ENCODE measurements at regions not wholly inside any gene's neighbourhood (a gene's known extent, or its start where the extent isn't known, plus 50 kb on each side); places are given as distances from the start of the nearest gene placed in this dataset.

DNA sequence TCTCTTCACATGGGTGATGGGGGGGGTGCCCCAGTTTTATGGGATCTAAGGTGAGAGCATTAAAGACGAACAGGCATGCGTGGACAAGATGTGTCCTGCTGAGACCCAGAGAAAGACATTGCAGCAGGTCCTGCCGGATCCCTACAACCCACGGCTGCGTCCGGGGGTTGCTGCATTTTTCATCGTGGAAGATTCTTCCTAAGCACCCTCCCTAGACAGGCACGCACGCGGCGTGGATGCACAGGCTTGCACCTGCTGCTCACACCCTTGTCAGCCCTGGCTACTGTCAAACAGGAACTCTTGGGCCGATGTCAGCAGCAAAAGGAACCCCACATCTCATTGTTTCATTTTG, 280.6 kb upstream of the RTL1 start:
- no peak for DNase-seq

DNA sequence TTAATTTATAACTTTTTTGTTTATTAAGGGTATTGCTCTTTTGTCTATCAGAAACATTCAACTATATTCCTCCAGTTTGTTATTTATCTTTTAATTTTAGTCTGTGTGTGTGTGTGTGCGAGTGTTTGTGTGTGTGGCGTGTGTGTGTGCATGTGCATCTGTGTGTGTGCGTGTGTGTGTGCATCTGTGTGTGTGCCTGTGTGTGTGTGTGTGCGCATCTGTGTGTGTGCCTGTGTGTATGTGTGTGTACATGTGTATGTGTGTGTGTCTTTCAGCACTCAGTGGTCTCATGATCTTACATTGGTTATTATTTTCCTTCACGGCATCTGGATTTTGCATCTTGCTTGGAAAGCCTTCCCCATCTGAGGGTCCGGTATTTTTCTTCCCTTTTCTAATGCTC, 281.1 kb upstream of the RTL1 start:
- no peak for DNase-seq

DNA sequence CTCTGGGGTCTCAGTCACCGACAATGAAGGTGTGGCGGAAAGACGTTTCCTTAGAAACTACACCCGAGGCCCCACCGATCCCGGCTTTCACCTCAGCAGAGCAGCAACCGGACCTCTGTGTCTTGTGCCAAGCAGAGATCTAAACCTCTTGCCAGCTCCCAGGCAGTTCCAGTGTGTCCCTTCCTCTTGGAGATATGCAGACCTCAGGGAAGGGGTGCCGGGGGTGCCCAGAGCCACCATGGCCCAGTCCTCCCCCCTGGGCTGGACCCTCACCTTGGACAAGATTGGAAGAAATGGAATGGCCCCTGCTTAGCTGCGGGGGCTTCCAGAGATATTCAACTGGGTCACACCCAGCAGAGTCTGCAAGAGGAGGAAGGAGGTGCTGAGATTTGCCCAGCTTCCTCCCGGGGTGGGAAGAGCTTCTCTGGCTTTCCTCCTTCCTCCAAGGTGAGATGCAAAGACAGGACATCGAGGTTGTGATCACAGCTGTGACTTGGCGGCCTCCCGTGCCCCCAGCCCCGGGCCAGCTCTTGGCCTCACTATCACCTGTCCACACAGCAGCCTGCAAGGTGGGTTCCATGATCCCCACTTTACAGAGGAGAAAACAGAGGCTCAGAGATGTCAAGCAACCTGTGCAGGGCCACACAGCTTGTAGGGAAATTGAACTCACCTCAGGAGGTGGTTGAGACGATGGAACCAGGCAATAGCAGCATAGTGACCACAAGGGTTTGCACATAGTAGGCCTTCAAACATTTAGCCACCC, 281.7 kb upstream of the RTL1 start:
- no peak for DNase-seq

DNA sequence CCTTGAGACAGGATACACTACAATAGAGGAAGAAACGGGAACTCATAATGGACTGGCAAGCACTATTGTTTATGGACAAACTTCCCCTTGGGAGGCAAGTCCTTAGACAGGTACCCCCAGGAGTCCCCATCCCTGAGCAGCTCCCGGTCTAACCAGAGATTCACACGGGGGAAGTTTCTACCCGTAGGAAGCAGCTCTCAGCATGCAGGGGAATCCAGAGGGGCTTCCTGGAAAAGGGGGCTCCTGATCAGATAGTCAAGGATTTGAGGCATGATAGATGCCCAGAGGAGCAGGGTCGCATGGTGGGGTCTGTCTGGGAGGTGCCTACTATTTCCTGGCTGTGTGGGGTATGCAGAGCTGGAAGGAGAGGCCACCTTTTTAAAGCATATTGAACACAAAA, 282.4 kb upstream of the RTL1 start:
- DNase-seq: no peak

DNA sequence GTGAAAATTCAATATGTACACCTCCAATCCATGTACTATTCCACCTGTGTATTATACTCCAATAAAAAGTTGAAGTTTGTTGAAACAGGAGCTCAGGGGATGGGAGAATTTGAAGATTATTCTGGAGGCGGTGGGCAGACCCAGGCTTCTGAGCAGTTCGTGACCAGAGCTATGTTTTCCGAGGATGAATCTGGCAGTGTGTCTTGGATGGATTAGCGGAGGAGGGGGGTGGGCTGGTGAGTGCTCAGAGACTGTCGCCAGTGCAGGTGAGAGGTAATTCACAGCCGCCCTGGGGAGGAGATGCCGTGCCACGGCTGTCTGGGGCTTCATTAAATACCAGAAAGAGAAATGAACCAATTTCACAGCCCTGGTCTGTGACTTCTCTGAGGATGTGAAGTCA, 283.0 kb upstream of the RTL1 start:
- DNase-seq: no peak

DNA sequence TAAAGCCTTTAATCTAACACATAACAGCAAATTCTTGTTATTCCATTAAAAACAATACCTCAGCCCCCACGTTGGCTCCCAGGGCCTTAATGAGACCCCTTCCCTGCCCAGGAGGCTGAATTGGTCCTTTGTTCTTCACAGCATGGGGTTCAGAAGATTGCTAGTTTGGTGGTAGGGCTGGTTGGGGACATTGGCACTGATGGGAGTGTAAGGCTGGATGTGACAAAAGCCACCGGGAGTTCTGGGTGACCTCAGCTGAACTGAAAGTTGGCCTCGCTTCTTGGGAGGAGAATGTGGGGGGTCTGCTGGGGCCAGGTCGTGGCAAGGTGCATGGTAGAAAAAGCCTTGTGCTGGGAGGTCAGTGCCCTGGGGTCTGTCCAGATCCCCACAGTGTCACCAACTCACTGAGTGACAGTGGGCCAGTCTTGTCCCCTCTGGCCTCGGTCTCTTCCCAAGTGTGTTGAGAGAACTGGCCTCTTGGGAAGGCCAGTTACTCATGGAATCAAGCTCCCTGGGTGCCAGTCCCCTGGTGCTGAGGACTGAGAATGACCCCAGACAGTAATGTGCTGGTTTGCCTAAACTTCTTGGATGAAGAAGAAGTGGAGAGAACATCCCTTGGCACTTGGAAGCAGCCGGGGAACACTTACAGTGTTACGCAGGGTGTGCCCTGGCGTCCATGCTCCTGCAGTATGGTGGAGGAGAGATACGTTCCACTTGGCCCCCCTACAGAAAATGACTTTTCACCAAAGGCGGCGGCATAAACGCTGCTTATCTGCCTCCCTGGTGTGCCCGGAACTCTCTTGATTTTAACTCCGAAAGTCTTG, 283.7 kb upstream of the RTL1 start:
- DNase-seq: no peak

DNA sequence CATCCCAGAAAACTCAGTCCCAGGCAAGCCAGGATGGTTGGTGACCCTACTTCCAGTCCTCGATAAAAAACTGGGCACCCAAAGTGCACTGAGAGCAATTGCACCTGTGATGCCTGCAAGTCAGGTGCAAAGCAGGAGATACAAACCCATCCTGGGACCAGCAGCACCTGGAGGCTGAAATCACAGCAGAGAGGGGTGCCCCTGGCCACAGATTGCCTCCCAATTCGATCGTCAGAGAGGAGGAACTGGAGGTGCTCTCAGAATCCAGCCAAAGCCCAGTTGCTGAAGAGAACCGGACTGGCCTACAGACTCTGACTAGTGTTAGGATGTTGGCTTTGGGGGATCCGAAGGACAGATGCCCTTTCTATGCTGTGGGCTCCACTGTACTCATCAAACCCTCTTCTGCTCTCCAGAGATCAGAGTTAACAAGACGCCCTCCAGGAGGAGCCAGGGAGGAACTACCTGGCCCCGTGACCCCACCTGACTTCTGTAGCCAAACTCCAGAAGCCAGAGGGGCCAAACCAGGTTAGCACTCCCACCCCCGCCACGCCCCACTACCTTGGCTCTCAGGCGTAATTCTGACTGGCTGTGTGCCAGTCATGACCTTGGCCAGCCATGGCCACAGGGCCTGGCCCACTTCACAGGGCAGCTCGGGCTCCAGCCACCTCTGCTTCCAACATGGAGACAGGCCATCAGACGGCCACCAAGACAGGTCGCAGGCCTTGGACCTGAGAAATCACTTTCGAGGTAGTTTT, 284.5 kb upstream of the RTL1 start:
- no peak for DNase-seq

DNA sequence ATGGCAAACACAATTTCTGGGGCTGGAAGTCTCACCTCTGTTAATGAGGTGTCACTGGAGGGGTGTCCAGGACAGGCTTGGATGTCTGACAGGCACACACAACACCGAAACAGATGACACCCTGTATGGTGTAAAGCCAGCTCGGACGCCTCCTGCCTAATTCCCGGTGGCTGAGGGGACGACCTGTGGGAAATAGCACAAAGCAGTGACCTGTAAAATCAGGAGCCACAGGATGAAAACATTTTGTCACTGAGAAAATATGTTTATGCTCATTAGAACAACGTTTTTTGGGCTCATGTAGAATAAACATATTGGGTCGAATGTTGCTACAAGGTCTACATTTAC, 285.0 kb upstream of the RTL1 start:
- DNase-seq: no peak

DNA sequence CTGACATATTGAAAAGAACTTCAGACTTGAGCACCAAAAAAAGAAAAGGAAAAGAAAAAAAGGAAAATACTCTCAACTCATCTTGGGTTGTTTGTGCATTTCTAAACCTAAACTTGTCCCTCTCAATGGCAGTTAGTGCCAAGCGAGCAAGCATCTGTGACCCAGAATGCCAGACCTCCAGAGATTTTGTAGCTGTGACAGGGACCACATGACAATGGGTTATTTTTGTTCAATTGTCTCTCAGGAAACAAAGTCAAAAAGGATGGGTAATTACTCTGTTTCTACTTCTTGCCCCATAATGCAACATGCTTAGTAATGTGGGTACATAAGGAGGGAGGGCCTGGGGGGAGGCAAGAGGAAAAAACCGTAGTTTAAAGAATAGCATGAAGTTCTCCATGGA, 285.7 kb upstream of the RTL1 start:
- DNase-seq: no peak

DNA sequence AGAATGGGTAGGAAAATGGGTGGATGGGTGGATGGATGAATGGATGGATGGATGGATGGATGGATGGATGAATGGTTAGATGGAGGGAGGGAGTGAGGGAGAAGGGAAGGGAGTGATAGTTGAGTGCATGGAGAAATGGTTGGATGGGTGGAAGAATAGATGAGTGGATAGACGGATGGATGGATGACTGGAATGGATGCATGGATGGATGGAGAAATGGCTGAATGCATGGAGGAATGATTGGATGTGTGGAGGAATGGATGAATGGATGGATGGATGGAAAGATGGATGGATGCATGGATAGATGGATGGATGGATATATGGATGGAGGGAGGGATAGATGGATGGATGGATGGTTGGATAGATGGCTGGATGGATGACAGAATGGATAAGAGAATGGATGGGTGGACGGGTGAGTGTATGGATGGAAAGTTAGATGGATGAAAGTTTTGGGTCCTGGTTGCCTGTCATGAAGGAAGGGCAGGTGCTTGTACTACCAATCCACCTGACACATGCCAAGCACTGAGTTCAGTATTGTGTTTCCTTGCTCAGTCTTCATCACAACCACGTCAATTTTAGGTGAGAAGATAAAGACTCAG, 286.5 kb upstream of the RTL1 start:
- DNase-seq: no peak

DNA sequence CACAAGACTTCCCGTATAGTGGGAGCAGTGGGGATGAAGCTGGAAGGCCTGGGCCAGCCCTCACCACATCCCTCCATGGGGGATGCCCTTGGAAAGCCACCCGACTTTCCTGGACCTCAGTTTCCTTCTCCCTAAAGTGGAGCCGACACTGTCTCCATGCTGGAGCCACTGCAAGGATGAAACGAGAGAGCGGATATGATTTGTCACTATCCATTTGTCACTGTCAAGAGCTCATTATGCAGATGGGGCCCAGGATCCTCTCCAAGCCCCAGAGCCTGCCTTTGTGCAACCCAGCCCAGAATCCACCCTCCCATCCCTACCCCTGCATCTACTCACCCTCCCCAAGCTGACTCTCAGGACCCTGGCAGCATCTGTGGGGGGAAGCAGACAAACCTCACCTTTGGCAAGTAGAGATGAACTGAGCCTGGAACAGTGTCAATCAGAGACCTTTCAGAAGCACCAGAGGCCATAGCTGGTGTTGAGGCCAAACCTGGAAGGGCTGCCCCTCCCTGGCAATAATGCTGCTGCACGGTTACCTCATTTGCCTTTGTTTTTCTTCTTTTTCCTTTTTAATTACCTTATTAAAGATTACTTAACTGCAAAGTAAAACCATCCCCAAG, 287.7 kb upstream of the RTL1 start:
- no peak for DNase-seq

DNA sequence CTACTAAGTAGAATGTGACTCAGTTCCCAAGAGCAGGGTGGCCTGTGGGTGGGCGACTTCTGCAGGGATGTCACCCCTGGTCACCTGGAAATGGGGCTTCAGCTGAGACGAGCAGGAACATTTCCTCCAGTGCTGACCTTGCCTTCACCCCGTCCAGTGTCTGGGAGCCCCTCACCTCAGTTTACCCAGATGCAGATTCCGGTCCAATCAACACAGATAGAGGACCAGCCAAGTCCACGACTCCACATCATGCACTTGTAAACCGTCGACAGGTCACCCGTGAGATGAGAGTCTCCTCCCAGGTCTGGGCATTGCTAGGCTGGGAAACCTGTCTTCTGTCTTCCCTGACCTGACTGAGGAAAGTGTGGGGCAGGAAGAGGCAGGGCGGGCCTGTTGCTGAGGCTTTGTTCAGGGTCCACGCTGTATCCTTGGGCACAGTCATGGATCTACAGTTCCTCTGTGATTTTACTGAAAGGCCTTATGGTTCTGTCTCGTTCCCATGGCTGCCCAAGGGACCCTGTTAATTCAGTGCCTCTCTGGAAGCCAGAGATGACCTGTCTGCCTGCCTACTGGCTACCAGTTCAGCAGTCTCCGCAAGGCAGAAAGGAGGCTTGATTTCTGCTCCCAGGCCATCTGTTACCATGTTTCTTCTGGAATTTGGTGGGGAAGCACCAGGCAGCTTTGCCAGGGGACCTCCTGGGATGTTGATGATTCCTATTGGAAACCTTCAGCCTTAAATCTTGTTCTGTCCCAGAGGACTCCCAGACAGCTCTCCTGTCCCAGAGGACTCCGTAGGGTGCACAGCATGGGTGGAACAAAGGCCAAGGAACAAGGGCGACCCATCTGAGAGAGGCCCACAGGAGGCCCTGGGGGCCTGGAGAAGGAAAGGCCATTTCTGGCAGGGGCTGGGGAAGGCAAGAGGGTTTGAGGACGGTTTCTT, 288.5 kb upstream of the RTL1 start:
- no peak for DNase-seq

DNA sequence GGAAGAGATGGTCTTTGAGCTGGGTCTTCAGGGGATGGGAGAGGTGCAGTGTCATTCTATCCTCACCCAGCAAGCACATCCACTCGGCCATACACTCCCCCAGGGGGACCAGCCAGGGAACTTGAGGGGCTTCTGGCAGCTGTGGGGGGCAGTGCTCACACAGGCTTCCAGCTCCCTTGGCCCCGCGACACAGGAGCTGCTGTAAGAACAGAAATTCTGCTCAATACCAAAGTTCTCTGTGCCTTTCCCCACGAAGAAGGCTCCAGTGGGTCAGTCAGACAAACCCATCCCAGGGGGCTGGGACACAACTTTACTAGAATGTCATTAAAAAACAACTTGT, 289.1 kb upstream of the RTL1 start:
- no peak for DNase-seq

DNA sequence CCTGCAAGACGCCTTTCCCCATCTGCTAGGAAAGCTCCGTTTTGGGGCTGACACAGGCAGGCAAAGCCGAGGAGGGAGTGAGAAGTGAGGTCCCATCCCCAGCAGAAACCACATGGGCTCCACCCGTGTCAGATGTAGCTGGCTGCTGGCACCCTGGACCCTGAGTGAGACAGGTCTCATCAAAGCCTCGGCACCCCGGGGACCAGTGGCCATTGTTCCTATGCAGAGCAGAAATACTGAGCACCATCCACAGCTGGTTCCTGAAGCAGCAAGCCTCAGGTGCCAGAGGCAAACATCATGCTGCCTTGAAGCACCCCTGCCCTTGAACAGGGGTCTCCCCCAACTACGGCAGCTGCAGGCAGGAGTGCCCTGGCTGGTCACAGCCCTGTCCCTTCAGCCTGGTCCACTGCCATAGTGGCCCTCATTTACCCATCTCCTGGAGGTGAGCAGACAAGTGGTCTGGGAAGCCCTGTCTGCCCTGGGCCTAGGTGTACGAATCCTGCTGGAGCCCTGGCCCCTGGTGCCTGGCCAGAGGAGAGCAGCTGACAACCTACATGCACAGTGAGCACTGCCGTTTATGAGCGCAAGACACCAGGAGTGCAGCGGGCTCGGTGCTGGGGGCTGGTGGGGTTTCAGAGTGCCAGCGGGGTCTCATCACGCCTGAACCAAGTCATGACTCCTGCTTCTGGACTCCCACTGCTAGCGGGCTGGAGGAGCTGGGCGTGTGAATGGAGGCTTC, 289.8 kb upstream of the RTL1 start:
- no peak for DNase-seq

DNA sequence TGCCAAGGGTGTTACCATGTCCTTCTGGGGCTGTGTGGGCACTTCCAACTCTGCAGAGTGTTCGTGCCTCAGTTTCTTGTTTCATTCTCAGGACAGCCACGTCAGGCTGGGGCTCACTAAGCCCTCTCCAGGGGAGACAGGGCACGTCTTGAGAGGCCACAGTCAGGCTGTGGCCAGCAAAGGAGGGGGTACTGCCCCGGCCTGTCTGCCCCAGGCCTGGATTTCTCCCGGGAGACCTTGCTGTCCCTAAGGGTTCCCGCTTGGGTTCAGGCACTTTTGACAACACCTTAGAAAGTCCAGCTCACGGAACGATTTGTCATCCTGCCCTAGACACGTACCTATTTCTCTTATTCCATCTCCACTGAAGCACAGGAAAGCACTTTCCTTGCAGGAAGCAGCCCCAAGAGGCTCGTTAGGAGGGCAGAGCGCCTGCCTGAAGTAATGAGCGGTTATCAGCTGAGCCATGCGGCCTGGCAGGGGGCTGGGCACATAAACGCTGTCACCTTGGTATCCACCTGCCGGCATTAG, 290.4 kb upstream of the RTL1 start:
- no peak for DNase-seq

DNA sequence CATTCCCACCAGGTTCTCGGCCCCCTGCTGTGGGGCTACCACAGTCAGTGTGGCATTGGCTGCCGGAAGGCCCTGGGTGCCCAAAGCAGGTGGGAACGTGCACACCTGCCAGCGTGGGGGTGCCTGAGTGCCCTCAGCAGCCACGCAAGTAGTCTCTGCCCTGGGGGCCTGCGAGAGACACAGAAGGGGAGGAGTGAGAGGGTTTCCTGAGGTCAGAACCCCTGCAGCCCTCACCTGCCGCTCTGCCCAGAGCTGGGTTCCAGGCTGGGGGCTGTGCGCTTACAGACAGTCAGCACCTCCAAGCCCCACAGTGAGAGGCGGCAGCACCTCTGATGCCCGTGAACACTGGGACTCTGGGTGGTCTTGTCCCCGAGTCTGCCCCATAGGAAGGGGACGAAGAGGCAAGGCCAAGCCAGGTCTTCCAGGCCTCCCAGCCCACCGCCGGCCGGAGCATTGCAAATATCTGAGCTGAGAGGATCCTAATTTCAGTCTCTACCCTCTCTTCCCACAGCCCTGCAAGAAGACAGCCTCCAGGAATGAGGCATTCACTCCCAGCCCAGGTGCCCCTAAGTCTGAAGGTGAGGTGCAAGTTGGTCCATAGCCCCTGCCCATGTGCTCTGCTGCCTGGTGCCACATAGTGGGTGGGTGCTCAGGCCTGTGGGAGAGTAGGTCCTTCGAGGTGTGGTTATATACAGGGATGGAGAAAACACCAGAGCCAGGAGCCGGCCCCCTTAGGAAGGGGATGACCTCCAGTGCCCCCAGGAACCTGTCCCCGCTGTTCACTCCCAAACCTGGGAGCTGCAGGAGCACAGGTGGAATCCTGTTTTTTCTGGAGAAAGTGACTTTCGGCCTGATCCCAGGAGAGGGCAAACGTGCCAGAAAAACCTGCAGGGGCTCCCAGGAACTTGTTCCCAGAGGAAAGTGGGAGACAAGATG, 291.1 kb upstream of the RTL1 start:
- DNase-seq: no peak

DNA sequence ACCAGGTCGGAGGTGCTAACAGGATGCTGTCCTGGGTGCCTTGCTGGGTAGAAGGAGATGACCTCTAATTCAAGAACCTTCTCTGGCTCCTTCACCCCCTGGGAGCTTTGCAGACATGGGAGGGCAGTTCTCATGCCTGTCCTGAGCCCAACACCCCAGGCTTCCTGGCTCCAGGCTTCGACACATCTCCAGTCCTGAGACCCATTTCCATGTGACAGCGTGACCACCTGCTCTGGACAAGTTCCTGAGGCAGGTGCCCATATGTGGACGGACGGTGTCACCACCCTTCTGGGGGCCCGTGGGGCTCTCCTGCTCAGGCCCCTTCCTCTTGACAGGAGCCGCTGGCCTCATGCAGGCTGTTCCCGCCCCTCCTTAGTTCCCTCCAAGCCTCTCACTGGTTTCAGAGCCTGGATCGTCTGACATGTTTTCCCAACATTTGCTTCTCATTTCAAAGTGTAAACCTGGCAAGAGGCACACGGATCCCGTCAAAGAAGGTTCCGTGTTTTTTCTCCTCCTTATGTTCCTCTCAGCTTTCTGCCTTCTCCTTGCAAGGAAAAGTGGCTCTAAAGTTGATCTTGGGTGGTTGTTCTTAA, 291.9 kb upstream of the RTL1 start:
- no peak for DNase-seq

DNA sequence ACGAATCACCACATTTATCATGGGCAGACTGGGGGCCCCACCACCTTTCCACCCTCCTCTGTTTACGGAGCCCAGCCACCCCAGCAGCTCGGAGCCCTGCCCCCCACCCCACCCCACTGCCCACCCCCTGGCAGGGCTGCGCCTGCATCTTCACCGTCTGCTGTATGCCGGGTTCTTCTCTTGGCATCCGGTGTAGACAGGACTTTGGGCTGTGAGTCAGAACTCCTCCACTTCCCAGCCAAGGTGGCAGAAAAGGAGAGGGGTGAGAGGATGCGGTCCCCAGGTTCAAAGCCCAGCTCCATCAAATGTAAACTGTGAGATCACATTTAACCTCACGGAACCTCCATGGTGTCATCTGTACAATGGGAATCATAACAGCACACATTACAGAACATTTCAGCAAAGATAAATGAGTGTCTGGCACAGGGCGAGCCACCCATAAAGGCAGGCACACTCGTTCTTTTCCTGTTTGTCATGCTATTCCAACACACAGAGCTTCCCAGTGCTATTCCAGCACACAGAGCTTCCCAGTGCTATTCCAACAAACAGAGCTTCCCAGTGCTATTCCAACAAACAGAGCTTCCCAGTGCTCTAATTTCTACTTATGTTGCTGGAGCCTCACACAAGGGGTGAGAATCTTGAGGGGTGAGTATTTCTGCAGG, 292.7 kb upstream of the RTL1 start:
- DNase-seq: no peak
